Left renal cortex interstitium (tissue), 4 donors: ENCODE measurements at regions not wholly inside any gene's neighbourhood (a gene's known extent, or its start where the extent isn't known, plus 50 kb on each side); places are given as distances from the start of the nearest gene placed in this dataset.

Experiments used
- DNase-seq, 4 donors: peaks; one replicate each; pipeline ENCODE4 v3.0.0-alpha.2; 2013; ENCODE audit warnings: low read depth in 4 of 4, low spot score in 2 of 4, missing footprints in 1 of 4

- no peak for DNase-seq
These were observed 65.1 kb downstream of the SLC4A3 start for GRCh38 chr2:219692521-219692920.

DNA sequence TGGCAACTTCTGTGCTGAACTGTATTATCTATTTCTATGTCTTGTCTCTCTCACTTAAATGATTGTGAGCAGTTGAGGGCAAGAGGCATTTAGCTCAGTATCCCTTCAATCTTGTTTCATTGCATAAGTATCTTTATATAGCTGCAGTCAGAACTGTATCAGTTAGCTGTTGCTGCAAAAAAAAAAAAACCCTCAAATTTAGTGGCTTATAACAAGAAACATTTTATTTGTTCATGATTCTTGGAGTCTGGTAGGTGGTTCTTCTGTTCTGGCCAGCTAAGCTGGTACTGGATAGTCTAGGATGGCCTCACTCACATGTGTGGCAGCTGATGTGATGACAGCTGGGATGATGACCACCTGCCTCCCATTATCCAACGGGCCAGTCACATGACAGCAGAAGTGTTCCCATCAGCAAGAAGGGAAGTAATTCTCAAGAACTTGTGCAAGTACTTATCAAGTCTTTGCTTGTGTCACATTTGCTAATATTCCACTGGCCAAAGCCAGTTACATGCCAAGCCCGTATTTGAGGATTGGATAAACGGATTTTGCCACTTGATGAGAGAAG is 67.8 kb downstream of the SLC4A3 start:
- DNase-seq = no peak

GRCh38 chr2:219697811-219698747 is 70.6 kb downstream of the SLC4A3 start:
- DNase-seq = no peak

GRCh38 chr2:219698748-219699439 is 71.5 kb downstream of the SLC4A3 start:
- DNase-seq = no peak

DNA sequence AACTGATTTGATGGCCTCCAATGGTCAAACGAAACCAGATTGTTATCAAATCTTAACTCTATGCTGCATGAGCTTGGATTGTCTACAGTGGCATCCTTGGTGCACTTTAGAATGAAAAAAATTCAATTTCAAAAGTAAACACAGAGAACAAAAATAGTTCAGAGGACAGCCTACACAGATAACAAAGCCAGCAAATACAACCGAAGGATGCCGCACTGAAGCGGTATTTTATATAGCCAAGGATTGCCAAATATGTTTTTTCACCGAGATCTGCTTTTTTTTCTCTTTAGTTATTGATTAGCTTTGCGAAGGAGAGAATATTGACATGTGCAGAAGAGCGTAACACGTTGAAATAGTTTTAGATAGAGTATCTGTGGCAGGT is 72.0 kb downstream of the SLC4A3 start:
- no peak for DNase-seq

DNA sequence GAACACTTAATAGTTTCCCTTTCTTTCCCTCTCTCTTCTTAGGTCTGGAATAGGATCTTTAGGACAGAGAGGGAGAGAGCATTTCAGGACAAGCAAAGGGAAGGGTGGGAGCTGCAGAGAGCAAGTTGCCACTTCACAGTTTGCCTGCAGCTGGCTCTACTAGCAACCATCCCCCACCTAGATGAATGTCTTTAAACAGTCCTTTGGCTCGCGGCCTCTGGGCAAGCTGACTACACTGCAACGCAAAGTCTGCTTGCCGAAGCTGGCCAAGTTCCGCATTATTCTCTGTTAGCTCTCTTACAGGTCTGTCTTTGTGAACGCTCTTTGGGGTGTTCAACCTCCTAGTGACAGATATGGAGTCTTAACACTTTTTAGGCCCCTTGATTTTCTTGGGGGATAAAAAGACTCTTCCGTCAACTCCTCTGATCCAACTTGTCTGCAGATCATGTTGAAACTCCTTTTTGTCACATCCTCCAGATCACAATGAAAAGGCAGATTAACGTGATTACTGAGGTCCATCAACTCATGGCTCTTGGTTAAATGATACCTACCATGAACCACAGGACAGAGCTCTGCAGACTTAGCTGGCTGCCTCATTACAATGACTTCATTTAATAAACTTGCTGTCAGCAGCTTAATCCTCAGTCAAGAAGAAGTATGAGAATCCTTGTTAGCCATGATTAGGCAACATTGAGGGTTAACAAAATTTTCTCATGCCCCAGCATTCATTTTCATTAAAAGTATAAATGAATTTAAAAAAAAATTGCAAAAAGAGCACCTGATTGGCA is 74.6 kb downstream of the SLC4A3 start:
- no peak for DNase-seq

- DNase-seq = no peak
These were observed 75.5 kb downstream of the SLC4A3 start for GRCh38 chr2:219702796-219703545.

- no peak for DNase-seq
These were observed 77.4 kb downstream of the SLC4A3 start for GRCh38 chr2:219704878-219705277.

- DNase-seq = no peak
These were observed 79.4 kb downstream of the SLC4A3 start for GRCh38 chr2:219706823-219707281.

DNA sequence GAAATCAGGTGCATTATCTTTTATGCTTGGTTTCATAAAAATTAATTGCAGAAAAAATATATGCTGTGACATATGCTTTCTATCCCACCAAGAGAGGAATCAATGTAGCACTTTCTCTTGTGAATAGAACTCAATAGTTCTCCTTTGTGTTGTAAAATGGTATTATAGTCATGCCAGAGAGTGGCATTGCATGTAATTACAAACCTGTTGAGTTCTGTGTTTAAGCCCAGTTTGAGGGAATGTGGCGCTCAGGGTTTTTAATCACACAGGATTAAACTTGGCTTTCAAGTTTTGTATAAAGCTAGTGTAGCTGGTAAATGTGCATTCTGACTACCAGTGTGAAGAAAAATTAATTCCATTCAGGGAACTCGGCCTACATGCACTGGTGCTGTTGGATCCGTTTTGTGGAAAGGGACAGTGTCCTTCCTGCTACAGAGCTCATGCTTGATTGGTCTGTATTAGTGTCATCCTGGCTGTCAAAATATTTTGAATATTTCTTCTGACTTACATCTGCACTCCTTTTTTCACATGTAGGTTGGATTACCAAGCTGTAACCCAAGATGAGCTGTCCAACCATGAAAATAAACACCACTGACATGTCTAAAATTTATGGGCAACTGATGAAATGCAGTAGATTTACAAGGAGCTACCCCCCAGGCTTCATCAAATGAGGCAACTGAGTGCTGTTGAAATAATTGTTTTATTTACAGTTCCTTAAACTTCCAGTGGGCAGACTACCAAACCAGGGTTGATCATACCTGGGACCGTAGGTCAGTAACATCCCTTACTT is 80.3 kb downstream of the SLC4A3 start:
- DNase-seq = no peak

GRCh38 chr2:219709331-219709761 is 81.9 kb downstream of the SLC4A3 start:
- DNase-seq = no peak

DNA sequence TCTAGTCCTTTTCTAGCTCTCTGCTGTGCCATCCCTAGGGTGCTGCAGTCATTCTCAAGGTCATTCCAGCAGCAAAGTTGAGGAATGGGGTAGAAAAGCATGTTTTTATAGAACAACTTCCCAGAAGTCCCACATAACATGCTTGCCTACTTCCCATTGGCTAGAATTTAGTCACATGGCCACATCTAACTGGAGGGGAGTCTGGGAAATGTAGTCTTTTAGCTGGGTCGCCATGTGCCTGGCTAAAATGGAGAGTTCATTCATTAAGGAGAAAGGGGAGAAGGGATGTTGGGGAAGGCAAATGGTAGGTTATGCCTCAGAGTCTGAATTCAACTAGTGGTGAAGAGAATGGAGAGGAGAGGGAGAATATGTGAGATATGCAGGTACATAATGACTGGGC is 85.7 kb downstream of the SLC4A3 start:
- DNase-seq = no peak

DNA sequence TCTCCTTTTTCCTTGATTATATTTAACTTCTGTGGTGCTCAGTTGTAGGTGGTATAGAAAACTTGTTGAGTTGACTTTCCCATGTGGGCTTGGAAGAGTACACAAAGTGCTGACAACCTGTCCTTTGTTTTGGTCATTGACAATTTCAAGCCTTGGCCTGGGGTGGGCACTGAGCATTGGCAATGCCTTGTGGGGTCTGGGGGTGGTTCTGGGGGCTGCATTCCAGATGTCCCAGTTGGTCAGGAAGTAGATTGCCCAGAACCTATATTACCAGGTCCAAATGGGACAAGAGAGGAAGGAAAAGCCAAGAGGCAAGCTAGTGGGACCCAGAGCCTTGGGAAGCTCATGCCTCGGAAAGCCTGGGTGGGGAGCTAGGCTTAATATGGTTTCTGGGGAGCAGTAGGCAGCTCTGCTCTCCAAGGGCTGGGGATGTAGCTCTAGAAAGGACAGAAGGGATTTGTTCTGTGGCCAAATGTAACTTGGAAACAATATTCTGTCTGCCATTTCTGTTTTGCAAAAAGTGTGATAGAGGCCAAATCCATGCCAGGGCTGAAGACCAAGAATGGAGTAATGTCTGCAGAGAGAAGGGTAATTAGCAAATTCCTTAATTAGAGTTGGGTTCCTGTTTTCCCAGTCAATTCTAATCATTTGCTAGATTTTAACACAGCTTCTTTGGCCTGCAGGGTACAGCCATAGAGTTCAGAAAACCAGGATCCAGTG is 87.4 kb downstream of the SLC4A3 start:
- no peak for DNase-seq

- DNase-seq = no peak
These were observed 90.6 kb downstream of the SLC4A3 start for GRCh38 chr2:219718066-219718465.

GRCh38 chr2:219719521-219719920 is 92.1 kb downstream of the SLC4A3 start:
- DNase-seq = no peak

- no peak for DNase-seq
These were observed 93.5 kb downstream of the SLC4A3 start for GRCh38 chr2:219720956-219721355.

DNA sequence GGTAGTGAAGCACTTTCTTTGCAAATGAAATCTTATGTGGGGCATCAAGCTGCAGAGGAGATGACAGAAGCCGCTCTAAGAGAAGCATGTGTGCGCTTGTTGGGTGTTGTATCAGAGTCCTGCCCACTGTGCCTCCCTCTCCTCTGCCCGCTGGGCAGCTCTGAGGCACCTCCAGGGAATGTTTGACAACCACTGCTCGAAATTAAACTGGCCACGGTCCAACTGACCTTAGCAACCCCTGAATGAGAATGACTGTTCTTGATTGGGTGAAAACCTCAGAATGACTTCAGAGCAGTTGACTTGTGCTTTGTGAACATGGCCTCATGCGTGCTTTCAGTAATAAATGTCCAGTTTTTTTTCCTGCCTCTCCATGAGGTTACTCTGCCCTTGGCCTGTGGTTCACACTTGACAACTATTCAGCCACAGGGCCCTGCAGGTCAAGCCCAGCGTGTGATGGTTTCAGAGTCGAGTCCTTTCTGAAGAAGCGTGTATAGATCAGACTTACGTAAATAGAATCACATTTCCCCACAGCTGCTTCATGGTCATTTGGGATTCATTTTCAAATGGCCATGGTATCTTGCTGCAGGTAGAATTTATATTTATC is 94.9 kb downstream of the SLC4A3 start:
- DNase-seq = no peak

GRCh38 chr2:219723311-219723710 is 95.9 kb downstream of the SLC4A3 start:
- DNase-seq = no peak
